HepG2 (cell line): ENCODE measurements at regions not wholly inside any gene's neighbourhood (a gene's known extent, or its start where the extent isn't known, plus 50 kb on each side); places are given as distances from the start of the nearest gene placed in this dataset.

Source experiments
- TGIF2 ChIP-seq: IDR thresholded peaks from 2 replicates; pipeline ENCODE4 v1.6.1; 2016; ENCODE audit warnings: control low read depth, missing compliant biosample characterization
- ZFY ChIP-seq: sonication (generic); formaldehyde crosslinking; IDR thresholded peaks from 2 replicates; pipeline ENCODE4 v1.4.0; 2020; ENCODE audit warnings: missing genetic modification reagents
- ZNF431 ChIP-seq: sonication (generic); formaldehyde crosslinking; IDR thresholded peaks from 2 replicates; pipeline ENCODE4 v1.9.0; 2022; ENCODE audit warnings: missing genetic modification reagents, low read depth, mild to moderate bottlenecking, borderline replicate concordance
- TF ChIP-seq, protein P1 (sequence below), 2 experiments: sonication (generic) in 1 of 2; formaldehyde crosslinking in 1 of 2; IDR thresholded peaks; 2 replicates each; pipeline versions ENCODE4 v1.4.0 to v1.6.1; 2016 to 2020; ENCODE audit warnings: borderline replicate concordance in 1 of 2, low read depth in 1 of 2, mild to moderate bottlenecking in 1 of 2, missing genetic modification reagents in 1 of 2
- TF ChIP-seq, protein P2 (sequence below): IDR thresholded peaks from 2 replicates; pipeline ENCODE4 v1.6.1; 2012; ENCODE audit warnings: low read depth, low read length, improper control_type of control experiment
- TF ChIP-seq, protein P3 (sequence below): sonication (generic); formaldehyde crosslinking; IDR thresholded peaks from 2 replicates; pipeline ENCODE4 v1.4.0; 2020; ENCODE audit warnings: missing genetic modification reagents
- TF ChIP-seq, protein P4 (sequence below): IDR thresholded peaks from 2 replicates; pipeline ENCODE4 v1.4.0; 2020; ENCODE audit warnings: mild to moderate bottlenecking, missing genetic modification reagents
- TF ChIP-seq, protein P5 (sequence below): sonication (generic); formaldehyde crosslinking; conservative IDR thresholded peaks from 2 replicates; pipeline ENCODE4 v1.4.0; 2020; ENCODE audit warnings: mild to moderate bottlenecking, missing genetic modification reagents, moderate library complexity

DNA sequence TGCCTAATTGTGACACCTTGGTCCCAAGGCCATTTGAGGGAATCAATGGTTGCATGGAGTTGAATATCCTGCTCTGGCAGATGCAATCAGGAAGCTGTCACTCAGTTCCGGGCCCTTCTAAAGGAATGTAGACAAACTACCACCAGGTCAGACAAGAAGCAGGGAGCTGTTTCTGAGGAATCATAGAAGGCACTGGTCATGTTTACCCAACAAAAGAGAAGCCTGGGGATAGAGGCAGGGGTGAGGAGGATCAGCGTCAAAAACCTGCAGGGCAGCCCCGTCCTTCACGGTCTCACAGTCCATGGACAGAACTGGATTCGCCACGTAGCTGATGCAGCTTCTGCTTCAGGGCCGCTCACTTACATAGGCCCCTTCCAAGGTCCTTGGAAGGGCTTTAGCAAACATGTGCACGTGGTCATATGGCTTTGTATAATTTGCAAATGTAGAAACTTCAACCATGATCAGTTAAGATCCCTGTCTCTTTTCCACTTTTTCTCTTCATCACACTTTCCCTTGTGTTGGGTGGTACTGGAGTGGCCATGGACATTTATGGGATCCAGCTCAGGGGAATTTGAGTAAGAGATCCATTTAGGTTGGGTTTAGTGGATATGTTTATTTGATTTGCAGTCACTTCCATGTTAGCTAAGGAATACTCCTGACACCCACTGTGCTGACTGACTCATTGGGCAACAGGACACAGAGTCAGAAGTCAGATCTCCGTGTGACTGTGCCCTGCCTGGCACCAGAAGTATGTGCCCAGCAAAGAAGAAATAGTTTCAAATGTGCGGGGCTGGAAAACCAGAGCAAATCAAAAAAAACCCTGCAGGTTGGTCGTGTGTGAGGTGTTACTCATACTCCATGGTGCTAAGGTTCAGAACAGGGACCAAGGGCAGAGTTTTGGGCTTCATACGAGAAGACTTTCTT is 60.0 kb upstream of the ZFAND3 start (continued):
- TF ChIP-seq, protein P1, sequence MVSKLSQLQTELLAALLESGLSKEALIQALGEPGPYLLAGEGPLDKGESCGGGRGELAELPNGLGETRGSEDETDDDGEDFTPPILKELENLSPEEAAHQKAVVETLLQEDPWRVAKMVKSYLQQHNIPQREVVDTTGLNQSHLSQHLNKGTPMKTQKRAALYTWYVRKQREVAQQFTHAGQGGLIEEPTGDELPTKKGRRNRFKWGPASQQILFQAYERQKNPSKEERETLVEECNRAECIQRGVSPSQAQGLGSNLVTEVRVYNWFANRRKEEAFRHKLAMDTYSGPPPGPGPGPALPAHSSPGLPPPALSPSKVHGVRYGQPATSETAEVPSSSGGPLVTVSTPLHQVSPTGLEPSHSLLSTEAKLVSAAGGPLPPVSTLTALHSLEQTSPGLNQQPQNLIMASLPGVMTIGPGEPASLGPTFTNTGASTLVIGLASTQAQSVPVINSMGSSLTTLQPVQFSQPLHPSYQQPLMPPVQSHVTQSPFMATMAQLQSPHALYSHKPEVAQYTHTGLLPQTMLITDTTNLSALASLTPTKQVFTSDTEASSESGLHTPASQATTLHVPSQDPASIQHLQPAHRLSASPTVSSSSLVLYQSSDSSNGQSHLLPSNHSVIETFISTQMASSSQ (IDR thresholded peaks at IDR 0.05; ENCODE audit: low read depth) = no peak
- TF ChIP-seq, protein P1 (CRISPR knock-in tag; IDR thresholded peaks at IDR 0.05; ENCODE audit: borderline replicate concordance) = 0 out of 2 replicates have a peak, but pooled peaks have one; percentile 22
- TF ChIP-seq, protein P2, sequence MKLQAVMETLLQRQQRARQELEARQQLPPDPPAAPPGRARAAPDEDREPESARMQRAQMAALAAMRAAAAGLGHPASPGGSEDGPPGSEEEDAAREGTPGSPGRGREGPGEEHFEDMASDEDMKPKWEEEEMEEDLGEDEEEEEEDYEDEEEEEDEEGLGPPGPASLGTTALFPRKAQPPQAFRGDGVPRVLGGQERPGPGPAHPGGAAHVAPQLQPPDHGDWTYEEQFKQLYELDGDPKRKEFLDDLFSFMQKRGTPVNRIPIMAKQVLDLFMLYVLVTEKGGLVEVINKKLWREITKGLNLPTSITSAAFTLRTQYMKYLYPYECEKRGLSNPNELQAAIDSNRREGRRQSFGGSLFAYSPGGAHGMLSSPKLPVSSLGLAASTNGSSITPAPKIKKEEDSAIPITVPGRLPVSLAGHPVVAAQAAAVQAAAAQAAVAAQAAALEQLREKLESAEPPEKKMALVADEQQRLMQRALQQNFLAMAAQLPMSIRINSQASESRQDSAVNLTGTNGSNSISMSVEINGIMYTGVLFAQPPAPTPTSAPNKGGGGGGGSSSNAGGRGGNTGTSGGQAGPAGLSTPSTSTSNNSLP = 0 out of 2 replicates have a peak, but pooled peaks have one; percentile 12
- TF ChIP-seq, protein P3, sequence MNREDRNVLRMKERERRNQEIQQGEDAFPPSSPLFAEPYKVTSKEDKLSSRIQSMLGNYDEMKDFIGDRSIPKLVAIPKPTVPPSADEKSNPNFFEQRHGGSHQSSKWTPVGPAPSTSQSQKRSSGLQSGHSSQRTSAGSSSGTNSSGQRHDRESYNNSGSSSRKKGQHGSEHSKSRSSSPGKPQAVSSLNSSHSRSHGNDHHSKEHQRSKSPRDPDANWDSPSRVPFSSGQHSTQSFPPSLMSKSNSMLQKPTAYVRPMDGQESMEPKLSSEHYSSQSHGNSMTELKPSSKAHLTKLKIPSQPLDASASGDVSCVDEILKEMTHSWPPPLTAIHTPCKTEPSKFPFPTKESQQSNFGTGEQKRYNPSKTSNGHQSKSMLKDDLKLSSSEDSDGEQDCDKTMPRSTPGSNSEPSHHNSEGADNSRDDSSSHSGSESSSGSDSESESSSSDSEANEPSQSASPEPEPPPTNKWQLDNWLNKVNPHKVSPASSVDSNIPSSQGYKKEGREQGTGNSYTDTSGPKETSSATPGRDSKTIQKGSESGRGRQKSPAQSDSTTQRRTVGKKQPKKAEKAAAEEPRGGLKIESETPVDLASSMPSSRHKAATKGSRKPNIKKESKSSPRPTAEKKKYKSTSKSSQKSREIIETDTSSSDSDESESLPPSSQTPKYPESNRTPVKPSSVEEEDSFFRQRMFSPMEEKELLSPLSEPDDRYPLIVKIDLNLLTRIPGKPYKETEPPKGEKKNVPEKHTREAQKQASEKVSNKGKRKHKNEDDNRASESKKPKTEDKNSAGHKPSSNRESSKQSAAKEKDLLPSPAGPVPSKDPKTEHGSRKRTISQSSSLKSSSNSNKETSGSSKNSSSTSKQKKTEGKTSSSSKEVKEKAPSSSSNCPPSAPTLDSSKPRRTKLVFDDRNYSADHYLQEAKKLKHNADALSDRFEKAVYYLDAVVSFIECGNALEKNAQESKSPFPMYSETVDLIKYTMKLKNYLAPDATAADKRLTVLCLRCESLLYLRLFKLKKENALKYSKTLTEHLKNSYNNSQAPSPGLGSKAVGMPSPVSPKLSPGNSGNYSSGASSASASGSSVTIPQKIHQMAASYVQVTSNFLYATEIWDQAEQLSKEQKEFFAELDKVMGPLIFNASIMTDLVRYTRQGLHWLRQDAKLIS = no peak
- TF ChIP-seq TGIF2 (CRISPR knock-in tag) (0 out of 2 replicates have a peak, but pooled peaks have one; percentile 42), ZFY (CRISPR knock-in tag) (no peak; the same call in 1 of the 2 replicates), ZNF431 (CRISPR knock-in tag) (no peak)
- TF ChIP-seq, protein P4, sequence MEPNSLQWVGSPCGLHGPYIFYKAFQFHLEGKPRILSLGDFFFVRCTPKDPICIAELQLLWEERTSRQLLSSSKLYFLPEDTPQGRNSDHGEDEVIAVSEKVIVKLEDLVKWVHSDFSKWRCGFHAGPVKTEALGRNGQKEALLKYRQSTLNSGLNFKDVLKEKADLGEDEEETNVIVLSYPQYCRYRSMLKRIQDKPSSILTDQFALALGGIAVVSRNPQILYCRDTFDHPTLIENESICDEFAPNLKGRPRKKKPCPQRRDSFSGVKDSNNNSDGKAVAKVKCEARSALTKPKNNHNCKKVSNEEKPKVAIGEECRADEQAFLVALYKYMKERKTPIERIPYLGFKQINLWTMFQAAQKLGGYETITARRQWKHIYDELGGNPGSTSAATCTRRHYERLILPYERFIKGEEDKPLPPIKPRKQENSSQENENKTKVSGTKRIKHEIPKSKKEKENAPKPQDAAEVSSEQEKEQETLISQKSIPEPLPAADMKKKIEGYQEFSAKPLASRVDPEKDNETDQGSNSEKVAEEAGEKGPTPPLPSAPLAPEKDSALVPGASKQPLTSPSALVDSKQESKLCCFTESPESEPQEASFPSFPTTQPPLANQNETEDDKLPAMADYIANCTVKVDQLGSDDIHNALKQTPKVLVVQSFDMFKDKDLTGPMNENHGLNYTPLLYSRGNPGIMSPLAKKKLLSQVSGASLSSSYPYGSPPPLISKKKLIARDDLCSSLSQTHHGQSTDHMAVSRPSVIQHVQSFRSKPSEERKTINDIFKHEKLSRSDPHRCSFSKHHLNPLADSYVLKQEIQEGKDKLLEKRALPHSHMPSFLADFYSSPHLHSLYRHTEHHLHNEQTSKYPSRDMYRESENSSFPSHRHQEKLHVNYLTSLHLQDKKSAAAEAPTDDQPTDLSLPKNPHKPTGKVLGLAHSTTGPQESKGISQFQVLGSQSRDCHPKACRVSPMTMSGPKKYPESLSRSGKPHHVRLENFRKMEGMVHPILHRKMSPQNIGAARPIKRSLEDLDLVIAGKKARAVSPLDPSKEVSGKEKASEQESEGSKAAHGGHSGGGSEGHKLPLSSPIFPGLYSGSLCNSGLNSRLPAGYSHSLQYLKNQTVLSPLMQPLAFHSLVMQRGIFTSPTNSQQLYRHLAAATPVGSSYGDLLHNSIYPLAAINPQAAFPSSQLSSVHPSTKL = peak; percentile 13; the same call in 1 of the 2 replicates
- TF ChIP-seq, protein P5, sequence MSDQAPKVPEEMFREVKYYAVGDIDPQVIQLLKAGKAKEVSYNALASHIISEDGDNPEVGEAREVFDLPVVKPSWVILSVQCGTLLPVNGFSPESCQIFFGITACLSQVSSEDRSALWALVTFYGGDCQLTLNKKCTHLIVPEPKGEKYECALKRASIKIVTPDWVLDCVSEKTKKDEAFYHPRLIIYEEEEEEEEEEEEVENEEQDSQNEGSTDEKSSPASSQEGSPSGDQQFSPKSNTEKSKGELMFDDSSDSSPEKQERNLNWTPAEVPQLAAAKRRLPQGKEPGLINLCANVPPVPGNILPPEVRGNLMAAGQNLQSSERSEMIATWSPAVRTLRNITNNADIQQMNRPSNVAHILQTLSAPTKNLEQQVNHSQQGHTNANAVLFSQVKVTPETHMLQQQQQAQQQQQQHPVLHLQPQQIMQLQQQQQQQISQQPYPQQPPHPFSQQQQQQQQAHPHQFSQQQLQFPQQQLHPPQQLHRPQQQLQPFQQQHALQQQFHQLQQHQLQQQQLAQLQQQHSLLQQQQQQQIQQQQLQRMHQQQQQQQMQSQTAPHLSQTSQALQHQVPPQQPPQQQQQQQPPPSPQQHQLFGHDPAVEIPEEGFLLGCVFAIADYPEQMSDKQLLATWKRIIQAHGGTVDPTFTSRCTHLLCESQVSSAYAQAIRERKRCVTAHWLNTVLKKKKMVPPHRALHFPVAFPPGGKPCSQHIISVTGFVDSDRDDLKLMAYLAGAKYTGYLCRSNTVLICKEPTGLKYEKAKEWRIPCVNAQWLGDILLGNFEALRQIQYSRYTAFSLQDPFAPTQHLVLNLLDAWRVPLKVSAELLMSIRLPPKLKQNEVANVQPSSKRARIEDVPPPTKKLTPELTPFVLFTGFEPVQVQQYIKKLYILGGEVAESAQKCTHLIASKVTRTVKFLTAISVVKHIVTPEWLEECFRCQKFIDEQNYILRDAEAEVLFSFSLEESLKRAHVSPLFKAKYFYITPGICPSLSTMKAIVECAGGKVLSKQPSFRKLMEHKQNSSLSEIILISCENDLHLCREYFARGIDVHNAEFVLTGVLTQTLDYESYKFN (CRISPR knock-in tag) = peak; percentile 47; the same call in 1 of the 2 replicates
